ENCODE measurements at regions not wholly inside any gene's neighbourhood (a gene's known extent, or its start where the extent isn't known, plus 50 kb on each side); places are given as distances from the start of the nearest gene placed in this dataset.
"Not testable (repeated sequence)": the region's sequence is repeated elsewhere in the genome, so short reads cannot be mapped to it uniquely, and the experiment has no call there.

DNA sequence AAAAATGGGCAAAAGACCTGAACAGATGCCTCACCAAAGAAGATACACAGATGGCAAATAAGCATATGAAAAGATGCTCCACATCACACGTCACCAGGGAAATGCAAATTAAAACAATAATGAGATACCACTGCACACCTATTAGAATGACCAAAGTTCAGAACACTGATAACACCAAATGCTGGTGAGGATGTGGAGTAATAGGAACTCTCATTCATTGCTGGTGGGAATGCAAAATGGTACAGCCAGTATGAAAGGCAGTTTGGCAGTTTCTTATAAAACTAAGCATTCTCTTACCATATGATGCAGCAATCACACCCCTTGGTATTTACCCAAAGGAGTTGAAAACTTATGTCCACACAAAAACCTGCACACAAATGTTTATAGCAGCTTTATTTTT lies 63.6 kb upstream of the PARD3 start:
- not testable (repeated sequence) for TF ChIP-seq CTCF (IDR thresholded peaks at IDR 0.05 in 4 of 5, conservative IDR thresholded peaks at IDR 0.05 in 1 of 5); POLR2A (IDR thresholded peaks at IDR 0.05)
